GM19468 (cell line): ENCODE measurements at regions not wholly inside any gene's neighbourhood (a gene's known extent, or its start where the extent isn't known, plus 50 kb on each side); places are given as distances from the start of the nearest gene placed in this dataset.
A peak's percentile ranks its signal among the peaks of the same experiment; 100 is the strongest.
"Not testable (repeated sequence)": the region's sequence is repeated elsewhere in the genome, so short reads cannot be mapped to it uniquely, and the experiment has no call there.

ENCODE experiments used
- ATAC-seq: cut with Tn5 transposase; IDR thresholded peaks from one replicate; pipeline ENCODE4 v1.9.1; 2021; ENCODE audit warnings: mild to moderate bottlenecking, moderate library complexity, moderate number of reproducible peaks; ENCODE audit not compliant: unreplicated experiment; ENCODE audit errors: extremely low read depth

- not testable (repeated sequence) for ATAC-seq
Observed at GRCh38 chr16:21365541-21365940, 87.5 kb upstream of the CRYM start.

DNA sequence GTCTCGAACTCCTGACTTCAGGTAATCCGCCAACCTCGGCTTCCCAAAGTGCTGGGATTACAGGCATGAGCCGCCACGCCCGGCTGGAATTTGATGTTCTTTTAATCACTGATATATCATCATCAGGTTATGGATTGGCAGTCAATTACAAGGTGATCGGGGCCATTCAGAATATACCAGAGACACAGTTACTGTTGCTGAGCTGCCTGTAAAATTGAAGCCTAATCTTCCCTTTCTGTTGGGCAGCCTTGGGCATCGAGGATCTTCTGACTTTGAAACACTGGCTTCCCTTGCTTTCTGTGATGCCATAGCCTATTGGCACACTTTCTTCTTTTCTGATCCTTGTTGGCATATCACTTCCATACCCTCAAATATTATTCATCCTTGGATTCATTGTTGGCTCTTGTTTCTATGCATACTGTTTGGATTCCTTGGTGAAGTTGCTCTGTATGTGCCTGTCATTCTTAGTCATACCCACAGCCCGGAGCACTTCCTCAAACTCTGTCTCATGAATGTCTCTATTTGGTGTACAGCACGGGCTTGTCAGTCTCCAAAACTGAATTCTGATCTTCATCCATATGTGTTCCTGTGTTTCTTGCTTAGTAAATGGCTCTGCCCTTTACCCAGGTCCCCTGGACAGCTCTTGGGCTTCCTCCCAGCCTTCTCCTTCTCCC is 85.6 kb upstream of the CRYM start:
- not testable (repeated sequence) for ATAC-seq

DNA sequence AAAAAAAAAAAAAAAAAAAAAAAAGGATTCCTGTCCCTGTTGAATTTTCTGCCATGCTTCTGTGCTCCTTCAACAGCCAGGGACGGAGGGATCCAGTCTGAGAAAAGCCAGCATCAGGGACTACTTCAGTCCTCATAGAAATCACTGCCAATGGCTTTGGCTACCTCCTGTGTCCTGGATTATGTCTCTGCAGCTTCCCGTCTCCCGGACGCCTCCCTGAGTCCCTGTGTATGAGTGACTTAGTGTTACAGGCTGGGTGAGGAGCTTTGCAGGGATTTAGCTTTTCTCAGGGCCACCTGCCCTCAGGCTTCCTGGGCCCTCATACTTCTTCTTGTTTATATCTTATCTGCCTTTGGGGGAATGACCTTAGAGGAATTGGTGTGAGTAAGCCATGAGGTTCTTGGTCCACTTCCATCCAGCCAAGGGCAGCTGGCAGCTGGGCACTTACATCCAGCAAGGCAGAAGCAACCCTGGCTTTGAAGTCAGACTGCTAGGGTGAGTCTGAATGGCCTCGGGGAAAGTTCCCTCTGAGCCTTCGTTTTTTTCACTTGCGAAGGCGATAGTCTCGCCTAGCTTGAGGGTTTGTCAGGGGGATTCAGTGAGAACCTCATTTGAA is 83.6 kb upstream of the CRYM start:
- ATAC-seq, result not testable (repeated sequence)

- ATAC-seq, result not testable (repeated sequence)
Observed at GRCh38 chr16:21361045-21361444, 83.0 kb upstream of the CRYM start.

DNA sequence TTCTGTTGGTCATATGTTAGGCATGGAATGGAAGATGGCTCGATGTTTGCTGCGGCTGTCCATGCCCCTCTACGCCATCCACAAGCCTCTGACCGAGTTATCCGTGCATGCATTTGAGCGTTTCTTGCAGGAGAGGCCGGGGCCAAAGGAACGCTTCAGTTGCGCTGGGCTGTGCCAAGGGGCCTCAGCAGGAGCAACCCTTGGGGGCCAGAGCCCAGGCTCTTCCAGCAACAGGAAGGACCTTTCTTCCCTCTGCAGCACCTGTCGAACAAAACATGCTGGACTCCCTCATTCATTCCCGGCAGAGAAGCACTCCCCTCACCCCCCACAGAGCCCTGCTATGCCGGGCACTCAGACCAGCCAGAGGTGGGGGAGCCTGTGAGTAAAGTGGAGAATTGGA is 81.4 kb upstream of the CRYM start:
- ATAC-seq, result not testable (repeated sequence)

GRCh38 chr16:21358261-21358795 is 80.2 kb upstream of the CRYM start:
- peak; percentile 48 for ATAC-seq

GRCh38 chr16:21356308-21356707 is 78.2 kb upstream of the CRYM start:
- ATAC-seq, result not testable (repeated sequence)

DNA sequence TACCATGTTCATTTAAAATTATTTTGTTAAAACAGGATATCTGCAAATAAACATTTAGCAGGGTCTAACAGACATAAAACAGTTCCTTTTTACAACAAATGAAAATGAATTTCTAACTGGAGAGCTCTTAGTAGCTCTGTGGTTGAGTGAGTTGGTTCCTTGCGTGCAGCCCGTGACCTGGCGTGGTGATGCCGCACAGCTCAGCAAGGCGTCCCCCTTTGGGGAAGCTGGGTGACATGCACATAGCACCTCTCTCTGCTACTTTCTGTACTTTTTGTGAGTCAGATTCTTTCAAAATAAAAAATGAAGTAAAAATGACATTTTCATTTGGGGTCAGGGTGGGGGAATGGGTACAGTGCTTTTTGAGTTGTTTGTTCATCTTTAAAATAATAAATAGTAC is 73.3 kb upstream of the CRYM start:
- ATAC-seq, result not testable (repeated sequence)

DNA sequence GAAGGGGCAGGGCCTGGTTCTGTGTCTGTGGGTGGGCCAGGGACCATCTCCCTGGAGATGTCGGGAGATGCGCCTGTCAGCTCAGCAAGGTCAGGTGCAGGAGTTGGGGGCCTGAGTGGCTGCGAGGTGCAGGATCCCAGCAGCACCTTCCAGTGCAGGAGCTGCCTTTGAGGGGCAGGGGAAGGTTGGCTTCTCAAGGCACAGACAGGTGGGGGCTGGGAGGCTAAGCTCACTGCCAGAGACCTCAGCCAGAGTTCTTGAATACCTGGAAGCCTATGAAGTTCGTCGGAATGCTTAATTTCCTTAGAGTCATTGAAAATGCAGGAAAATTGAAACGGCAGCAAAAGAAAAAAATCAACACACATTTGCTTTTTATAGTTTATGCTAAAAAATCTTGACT is 72.8 kb upstream of the CRYM start:
- not testable (repeated sequence) for ATAC-seq

GRCh38 chr16:21349336-21349735 is 71.2 kb upstream of the CRYM start:
- ATAC-seq, result not testable (repeated sequence)

GRCh38 chr16:21348815-21349214 is 70.7 kb upstream of the CRYM start:
- not testable (repeated sequence) for ATAC-seq

DNA sequence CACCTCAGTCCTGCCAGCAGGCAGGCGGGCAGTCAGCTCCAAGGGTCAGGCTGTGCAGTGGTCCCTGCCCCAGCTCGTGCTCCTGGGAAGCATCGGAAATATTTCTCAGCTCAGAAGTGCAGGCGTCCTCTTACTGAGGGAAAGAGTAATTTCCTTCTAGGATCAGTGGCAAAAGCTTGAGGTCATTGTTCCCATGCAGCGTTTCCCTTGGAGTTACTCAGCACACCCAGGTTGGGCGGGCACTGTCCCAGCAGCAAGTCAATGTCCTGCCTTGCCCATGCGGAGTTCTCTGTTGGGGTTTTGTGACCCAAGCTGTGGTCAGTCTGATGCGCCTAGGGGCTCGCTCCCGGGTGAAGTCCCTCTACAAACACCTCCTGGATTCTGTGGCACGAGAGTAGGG is 69.4 kb upstream of the CRYM start:
- ATAC-seq, result not testable (repeated sequence)

DNA sequence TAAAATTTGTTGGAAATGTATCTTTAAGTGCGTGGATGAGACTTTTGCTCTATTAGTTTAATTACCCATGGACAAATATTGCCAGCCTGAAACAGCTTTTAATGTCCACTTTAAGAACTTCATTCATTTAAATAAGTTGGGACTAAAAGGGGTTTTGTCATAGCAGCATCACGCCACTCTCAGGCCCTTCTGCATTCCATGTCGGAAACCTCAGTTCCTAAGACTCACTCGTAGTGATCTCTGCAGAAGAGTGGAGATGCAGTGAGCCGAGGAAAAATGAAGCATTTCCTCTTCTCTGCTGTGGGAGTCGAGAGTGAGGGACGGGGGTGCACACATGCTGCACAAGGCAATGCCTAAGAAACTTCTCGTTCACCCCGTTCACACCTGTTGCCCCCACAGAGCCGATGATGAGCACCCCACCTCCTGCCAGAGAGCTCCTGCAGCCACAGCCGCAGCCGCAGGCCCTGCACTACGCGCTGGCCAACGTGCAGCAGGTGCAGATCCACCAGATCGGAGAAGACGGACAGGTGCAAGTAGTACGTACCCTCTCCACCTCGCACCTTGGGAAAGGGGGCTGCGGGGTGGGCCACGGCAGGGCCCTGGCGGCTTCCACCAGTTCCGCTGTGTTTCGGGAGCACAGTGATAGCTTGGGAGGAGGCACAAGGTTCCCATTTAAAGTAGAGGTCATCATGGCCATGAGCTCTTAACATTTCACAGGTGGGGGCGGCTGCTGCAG is 68.8 kb upstream of the CRYM start:
- not testable (repeated sequence) for ATAC-seq

DNA sequence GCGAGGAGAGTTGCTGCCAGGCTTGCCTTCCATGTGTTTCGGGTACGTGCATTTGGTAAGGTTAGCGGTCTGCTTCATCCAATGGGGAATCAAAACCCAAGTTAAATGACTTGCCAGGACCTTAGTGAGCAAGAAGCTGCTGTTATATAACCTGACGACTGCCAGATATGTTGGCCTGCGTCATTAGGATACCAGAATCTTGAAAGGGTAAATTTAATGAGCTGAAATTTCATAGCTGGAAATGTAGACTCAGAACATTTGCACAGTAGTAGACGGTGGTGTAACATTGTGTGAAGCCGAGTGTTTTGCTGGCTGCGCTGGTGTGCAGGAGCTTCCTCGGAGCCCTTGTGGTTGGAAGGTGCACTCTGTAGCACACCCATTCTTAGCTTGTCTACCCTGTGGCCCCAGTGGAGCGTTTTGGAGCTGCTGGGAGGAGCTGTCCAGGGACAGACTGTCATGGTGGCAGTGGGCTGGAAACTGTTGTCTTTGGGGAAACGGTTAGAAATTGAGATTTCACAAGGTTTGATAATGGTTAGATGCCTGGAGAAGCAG is 66.3 kb upstream of the CRYM start:
- ATAC-seq, result not testable (repeated sequence)

- ATAC-seq, result no peak
Observed at GRCh38 chr16:21341101-21341500, 63.0 kb upstream of the CRYM start.

- ATAC-seq, result no peak
Observed at GRCh38 chr16:21339941-21340340, 61.9 kb upstream of the CRYM start.

GRCh38 chr16:21339269-21339641 is 61.2 kb upstream of the CRYM start:
- ATAC-seq, result no peak

- ATAC-seq, result no peak
Observed at GRCh38 chr16:21338537-21339268, 60.6 kb upstream of the CRYM start.

GRCh38 chr16:21336231-21336630 is 58.1 kb upstream of the CRYM start:
- ATAC-seq, result no peak
